Tibial nerve (tissue), 4 donors: ENCODE measurements at regions not wholly inside any gene's neighbourhood (a gene's known extent, or its start where the extent isn't known, plus 50 kb on each side); places are given as distances from the start of the nearest gene placed in this dataset.

ENCODE experiments used
- DNase-seq, 2 donors: peaks; one replicate each; pipeline ENCODE4 v3.0.0-alpha.2; 2019; ENCODE audit warnings: low spot score in 2 of 2
- H3K27ac ChIP-seq, 4 donors: fragments of 200-600 bp; sonication (generic) in 3 of 4; one replicate each; pipeline ENCODE4 v1.5.1; 2017 to 2019; ENCODE audit warnings: mild to moderate bottlenecking in 1 of 4
- H3K27me3 ChIP-seq, 2 donors: fragments of 200-600 bp; sonication (generic) in 1 of 2; one replicate each; pipeline versions ENCODE4 v1.5.1 to v1.6.0; 2017 to 2019
- H3K36me3 ChIP-seq, 3 donors: fragments of 200-600 bp; sonication (generic); one replicate each; pipeline ENCODE4 v1.5.1; 2018 to 2019
- H3K4me1 ChIP-seq, 4 donors: fragments of 200-600 bp; sonication (generic) in 3 of 4; one replicate each; pipeline ENCODE4 v1.5.1; 2017 to 2019
- H3K4me3 ChIP-seq, 4 donors: fragments of 200-600 bp; sonication (generic) in 3 of 4; one replicate each; pipeline ENCODE4 v1.5.1; 2017 to 2019; ENCODE audit warnings: mild to moderate bottlenecking in 1 of 4, moderate library complexity in 1 of 4
- H3K9me3 ChIP-seq, 4 donors: fragments of 200-600 bp; sonication (generic) in 3 of 4; one replicate each; pipeline ENCODE4 v1.5.1; 2017 to 2019
- EP300 ChIP-seq, 2 donors: sonication (generic); formaldehyde crosslinking; IDR thresholded peaks; one replicate each; pipeline ENCODE4 v1.6.1; 2017; ENCODE audit warnings: antibody characterized with exemption in 2 of 2, mild to moderate bottlenecking in 1 of 2
- POLR2A ChIP-seq, 2 donors: fragments of 450-650 bp; IDR thresholded peaks; one replicate each; pipeline ENCODE4 v1.6.1; 2017; ENCODE audit warnings: antibody characterized with exemption in 2 of 2, mild to moderate bottlenecking in 2 of 2, moderate library complexity in 2 of 2
- WGBS, 2 donors: methylation state at CpG; one replicate each; pipeline ENCODE4 v1.1.5; 2018; 5-methylcytosine and 5-hydroxymethylcytosine counted together
- TF ChIP-seq, protein P1 (sequence below), 5 experiments: fragments of 200-600 bp in 3 of 5; fragments of 450-650 bp in 2 of 5; sonication (generic) in 3 of 5; IDR thresholded peaks; one replicate each; pipeline ENCODE4 v1.5.1; 2016 to 2019; ENCODE audit warnings: antibody characterized with exemption in 5 of 5, mild to moderate bottlenecking in 3 of 5, moderate library complexity in 2 of 5

DNA sequence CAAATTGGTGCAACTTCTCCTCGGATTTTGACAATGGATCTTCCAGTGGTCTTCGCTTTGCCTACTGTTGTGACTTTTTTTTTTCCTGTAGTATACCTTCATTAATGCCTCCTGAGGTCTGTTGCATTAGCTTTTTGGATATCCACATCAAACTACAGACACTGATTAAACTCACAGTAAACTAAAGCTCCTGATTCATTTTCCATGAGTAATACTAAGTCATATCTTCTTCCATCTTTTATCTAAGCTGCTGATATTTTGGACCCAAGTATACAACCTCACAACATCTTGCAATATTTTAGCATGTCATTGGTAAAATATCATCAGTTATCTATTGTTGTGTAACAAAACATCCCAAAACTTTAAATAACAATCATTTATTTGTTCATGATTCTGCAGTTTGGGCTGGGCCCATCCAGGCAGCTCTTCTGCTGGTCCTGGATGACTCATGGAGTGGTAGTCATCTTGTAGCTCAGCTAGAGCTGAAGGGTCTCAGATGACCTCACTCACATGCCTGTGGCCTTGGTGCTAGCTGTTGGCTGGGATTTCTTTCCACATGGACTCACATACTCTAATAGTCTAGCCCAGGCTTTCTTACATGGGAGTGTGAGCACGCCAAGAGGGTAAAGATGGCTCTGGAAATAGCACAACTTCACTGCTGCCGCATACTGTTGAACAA is 78.3 kb upstream of the SRSF6 start:
- no peaks in the 10 kb centered on the region for H3K36me3 ChIP-seq
- TF ChIP-seq EP300 (IDR thresholded peaks at IDR 0.05), result no peak
- TF ChIP-seq POLR2A (IDR thresholded peaks at IDR 0.05), result no peak
- TF ChIP-seq, protein P1, sequence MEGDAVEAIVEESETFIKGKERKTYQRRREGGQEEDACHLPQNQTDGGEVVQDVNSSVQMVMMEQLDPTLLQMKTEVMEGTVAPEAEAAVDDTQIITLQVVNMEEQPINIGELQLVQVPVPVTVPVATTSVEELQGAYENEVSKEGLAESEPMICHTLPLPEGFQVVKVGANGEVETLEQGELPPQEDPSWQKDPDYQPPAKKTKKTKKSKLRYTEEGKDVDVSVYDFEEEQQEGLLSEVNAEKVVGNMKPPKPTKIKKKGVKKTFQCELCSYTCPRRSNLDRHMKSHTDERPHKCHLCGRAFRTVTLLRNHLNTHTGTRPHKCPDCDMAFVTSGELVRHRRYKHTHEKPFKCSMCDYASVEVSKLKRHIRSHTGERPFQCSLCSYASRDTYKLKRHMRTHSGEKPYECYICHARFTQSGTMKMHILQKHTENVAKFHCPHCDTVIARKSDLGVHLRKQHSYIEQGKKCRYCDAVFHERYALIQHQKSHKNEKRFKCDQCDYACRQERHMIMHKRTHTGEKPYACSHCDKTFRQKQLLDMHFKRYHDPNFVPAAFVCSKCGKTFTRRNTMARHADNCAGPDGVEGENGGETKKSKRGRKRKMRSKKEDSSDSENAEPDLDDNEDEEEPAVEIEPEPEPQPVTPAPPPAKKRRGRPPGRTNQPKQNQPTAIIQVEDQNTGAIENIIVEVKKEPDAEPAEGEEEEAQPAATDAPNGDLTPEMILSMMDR (IDR thresholded peaks at IDR 0.05), result no peak
- no peak overlapping the region for H3K4me3 ChIP-seq
- no peaks in the 10 kb centered on the region for H3K4me1 ChIP-seq
- 83 to 87% methylated on average over 4 of the region's 4 CpGs for WGBS, 2 donors
- DNase-seq, result no peak
- peaks cover 0 to 6% (median 0%) of the 10 kb centered on the region in 4 donors for H3K9me3 ChIP-seq
- no peaks in the 10 kb centered on the region for H3K27me3 ChIP-seq
- no peak overlapping the region for H3K27ac ChIP-seq

DNA sequence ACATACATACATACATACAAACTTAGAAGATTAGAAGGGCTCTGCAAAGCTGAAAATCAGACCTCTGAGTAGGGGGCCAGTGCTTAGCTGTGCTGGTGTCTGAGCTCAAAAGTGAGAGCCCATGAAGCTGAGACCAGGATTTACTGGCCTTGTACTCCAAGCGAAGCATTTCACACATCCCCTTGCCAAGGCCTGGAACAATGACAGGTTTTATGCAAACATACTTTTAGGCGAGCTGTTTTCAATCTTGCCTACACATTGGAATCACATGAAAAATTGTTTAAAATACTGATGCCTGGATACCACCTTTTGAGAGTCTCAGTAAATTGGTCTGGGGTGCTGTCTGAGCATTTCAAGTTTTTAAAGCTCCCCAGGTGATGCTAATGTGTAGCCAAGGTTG is 80.9 kb upstream of the SRSF6 start:
- Histone ChIP-seq H3K4me3 (no peak overlapping the region), H3K36me3 (no peaks in the 10 kb centered on the region), H3K27ac (no peak overlapping the region), H3K27me3 (no peaks in the 10 kb centered on the region), H3K4me1 (no peaks in the 10 kb centered on the region), H3K9me3 (no peaks in the 10 kb centered on the region)
- no peak for DNase-seq
- 56% methylated on average over 2 of the region's 2 CpGs for WGBS, 2 donors
- TF ChIP-seq POLR2A (IDR thresholded peaks at IDR 0.05), result no peak
- TF ChIP-seq, protein P1 (IDR thresholded peaks at IDR 0.05), result no peak
- no peak for TF ChIP-seq EP300 (IDR thresholded peaks at IDR 0.05)

GRCh38 chr20:43375591-43375990 is 82.1 kb upstream of the SRSF6 start:
- Histone ChIP-seq H3K4me3 (no peak overlapping the region), H3K27ac (no peak overlapping the region), H3K36me3 (no peaks in the 10 kb centered on the region), H3K9me3 (no peaks in the 10 kb centered on the region), H3K27me3 (no peaks in the 10 kb centered on the region), H3K4me1 (no peaks in the 10 kb centered on the region)
- 37 to 43% methylated on average over 1 of the region's 1 CpG for WGBS, 2 donors
- DNase-seq, result no peak
- TF ChIP-seq EP300 (IDR thresholded peaks at IDR 0.05) (no peak), POLR2A (IDR thresholded peaks at IDR 0.05) (no peak)
- TF ChIP-seq, protein P1 (IDR thresholded peaks at IDR 0.05), result no peak

DNA sequence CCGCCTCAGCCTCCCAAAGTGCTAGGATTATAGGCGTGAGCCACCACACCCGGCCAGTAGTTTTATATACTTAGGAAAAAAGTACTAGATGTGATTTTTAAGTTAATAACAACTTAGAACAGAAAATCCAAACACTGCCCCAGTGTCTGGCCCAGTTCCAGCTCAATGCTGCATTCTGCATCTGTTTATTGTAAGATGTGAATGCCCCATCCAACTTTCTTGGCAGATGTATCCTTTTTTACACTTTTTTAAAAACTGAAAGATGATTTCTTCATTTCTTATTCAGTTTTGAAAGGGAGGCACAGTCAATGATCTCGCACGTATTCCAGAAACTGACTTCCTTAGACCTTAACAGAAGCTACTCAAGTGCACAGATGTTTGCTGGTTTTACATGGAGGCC is 85.6 kb upstream of the SRSF6 start:
- H3K9me3 ChIP-seq, result no peaks in the 10 kb centered on the region
- H3K27ac ChIP-seq, result no peak overlapping the region
- no peak for DNase-seq
- no peak for TF ChIP-seq POLR2A (IDR thresholded peaks at IDR 0.05)
- TF ChIP-seq, protein P1 (IDR thresholded peaks at IDR 0.05), result no peak
- no peaks in the 10 kb centered on the region for H3K36me3 ChIP-seq
- no peaks in the 10 kb centered on the region for H3K27me3 ChIP-seq
- no peaks in the 10 kb centered on the region for H3K4me1 ChIP-seq
- H3K4me3 ChIP-seq, result no peak overlapping the region
- WGBS, 2 donors, result 62 to 71% methylated on average over 5 of the region's 5 CpGs

DNA sequence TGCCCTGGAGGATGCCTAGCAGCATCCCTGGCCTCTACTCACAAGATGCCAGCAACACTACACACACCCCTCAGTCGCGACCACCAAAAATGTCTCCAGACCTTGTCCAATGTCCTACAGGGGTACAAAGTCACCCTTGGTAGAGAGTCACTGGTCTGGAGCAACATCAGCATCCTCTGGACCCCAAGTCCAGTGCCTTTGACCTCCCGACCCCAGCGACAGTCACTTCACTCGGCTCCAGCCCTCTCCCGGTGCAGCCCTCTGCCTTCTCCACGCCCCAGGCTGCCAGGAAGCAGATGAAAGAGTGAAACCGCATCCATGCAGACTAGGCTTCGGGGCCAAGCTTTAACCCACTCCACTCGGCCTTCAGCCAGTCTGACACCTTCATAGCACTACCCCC is 92.0 kb upstream of the SRSF6 start:
- WGBS, 2 donors, result 26 to 34% methylated on average over 10 of the region's 10 CpGs
- no peak overlapping the region for H3K4me3 ChIP-seq
- no peaks in the 10 kb centered on the region for H3K36me3 ChIP-seq

More for the DNA sequence above, 92.0 kb upstream of the SRSF6 start:
- H3K27me3 ChIP-seq, result no peaks in the 10 kb centered on the region
- DNase-seq, result no peak
- no peak overlapping the region for H3K27ac ChIP-seq
- H3K9me3 ChIP-seq, result no peaks in the 10 kb centered on the region
- TF ChIP-seq POLR2A (IDR thresholded peaks at IDR 0.05), result no peak
- no peak for TF ChIP-seq EP300 (IDR thresholded peaks at IDR 0.05)
- TF ChIP-seq, protein P1 (IDR thresholded peaks at IDR 0.05), result no peak
- no peaks in the 10 kb centered on the region for H3K4me1 ChIP-seq
